ENCODE measurements at regions not wholly inside any gene's neighbourhood (a gene's known extent, or its start where the extent isn't known, plus 50 kb on each side); places are given as distances from the start of the nearest gene placed in this dataset.

DNA sequence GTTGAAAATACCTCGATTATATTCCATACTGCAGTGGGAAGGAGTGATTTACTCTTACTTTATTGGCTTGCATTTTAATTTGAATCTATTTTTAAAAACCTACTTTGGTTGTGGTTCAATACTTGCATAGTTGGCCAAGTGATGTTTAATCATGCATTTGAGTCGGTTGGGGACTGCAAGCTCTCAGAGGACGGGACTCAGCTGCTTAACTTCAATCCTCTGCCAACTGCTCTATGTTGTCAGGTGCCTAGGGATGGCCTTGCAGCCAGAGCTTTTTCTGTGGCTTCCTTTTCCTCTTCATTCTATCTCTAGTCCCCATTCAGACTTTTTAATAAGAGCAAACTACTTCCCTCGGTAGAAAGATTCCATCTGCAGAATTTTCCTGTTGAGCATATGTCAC is 53.4 kb upstream of the KRR1 start:
- no peak overlapping the region for H3K4me3 ChIP-seq
- intact Hi-C loops (cut with micrococcal nuclease) (no loop called here), in situ Hi-C loops (cut with MboI) (no loop called here)
- H3K36me3 ChIP-seq (ENCODE audit: control insufficient read depth, insufficient read depth, low read length): no peaks in the 10 kb centered on the region
- H3K9ac ChIP-seq (ENCODE audit: insufficient read depth in 1 of 2, low read depth in 2 of 2, low read length in 2 of 2): no peak overlapping the region
- 4% methylated on average over 4 of the region's 4 CpGs for WGBS (ENCODE audit: insufficient coverage, low coverage, missing lambda C conversion rate)
- H3K79me2 ChIP-seq (ENCODE audit: control insufficient read depth, insufficient read depth, low read length): no peaks in the 10 kb centered on the region
- peaks cover 0 to 3% of the 10 kb centered on the region in 2 experiments; a peak in 1 of 5 replicates for H3K27me3 ChIP-seq (ENCODE audit: control insufficient read depth in 2 of 2, insufficient read depth in 2 of 2, low read length in 2 of 2)
- no peak for FAIRE-seq
- no peak for DNase-seq (ENCODE audit: extremely low read depth in 1 of 4, low spot score in 3 of 4)
- H3K4me2 ChIP-seq (ENCODE audit: insufficient read depth, low read length): no peak overlapping the region
- H4K20me1 ChIP-seq (replicated peaks; ENCODE audit: control insufficient read depth, insufficient read depth, low read length): no peaks in the 10 kb centered on the region
- ATAC-seq: no peak
- H3K9me1 ChIP-seq (ENCODE audit: control insufficient read depth, insufficient read depth, low read length): no peaks in the 10 kb centered on the region
- POLR2A ChIA-PET: no interaction called here
- BruUV-seq (replicated peaks): no TSS peak
- H2AFZ ChIP-seq (ENCODE audit: low read depth, low read length): no peak overlapping the region
- H3K27ac ChIP-seq (ENCODE audit: extremely low read depth, low read depth, low read length): no peak overlapping the region
- H3K9me3 ChIP-seq (replicated peaks; ENCODE audit: control insufficient read depth, insufficient read depth, low read depth, low read length): no peaks in the 10 kb centered on the region
- CTCF ChIA-PET (ENCODE audit: low intra/inter-chr PET ratio): no interaction called here
- TF ChIP-seq BRD4 (IDR thresholded peaks at IDR 0.05) (no peak), PML (IDR thresholded peaks at IDR 0.05; ENCODE audit: low read length) (no peak), MEF2A (IDR thresholded peaks at IDR 0.05; ENCODE audit: control insufficient read depth, low read depth, low read length) (no peak), SRSF9 (IDR thresholded peaks at IDR 0.05; ENCODE audit: borderline replicate concordance, low read depth, low read length) (no peak), HDAC8 (tag; IDR thresholded peaks at IDR 0.05) (no peak), HNRNPK (IDR thresholded peaks at IDR 0.05; ENCODE audit: low read depth, low read length, poor library complexity, severe bottlenecking) (no peak), SOX6 (IDR thresholded peaks at IDR 0.05) (no peak)
- no peaks in the 10 kb centered on the region for H3K4me1 ChIP-seq (replicated peaks in 1 of 2; ENCODE audit: control insufficient read depth in 2 of 2, insufficient read depth in 2 of 2, low read length in 2 of 2)

DNA sequence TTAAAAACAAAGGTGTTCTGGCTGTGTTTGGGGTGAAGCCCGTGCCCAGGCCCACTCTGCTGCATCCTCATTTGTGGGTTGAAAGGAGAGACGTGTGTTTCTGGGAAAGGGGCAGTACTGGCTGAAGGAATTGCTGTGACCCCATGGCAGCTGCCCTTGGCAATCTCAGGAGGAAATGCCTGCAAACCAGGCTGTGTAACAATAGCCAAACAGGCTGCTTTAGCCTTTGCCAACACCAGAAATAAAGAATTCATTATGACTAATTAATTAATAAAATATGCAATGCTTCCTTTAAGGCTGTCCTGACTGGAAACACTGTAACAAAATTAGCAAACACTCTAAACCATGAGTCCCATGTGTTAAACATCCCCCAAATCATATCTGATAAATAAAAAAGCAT is 53.0 kb upstream of the KRR1 start:
- DNase-seq (ENCODE audit: extremely low read depth in 1 of 4, low spot score in 3 of 4) (no peak), ATAC-seq (no peak), FAIRE-seq (no peak)
- BruUV-seq (replicated peaks): no TSS peak
- Histone ChIP-seq H3K4me1 (replicated peaks in 1 of 2; ENCODE audit: control insufficient read depth in 2 of 2, insufficient read depth in 2 of 2, low read length in 2 of 2) (no peaks in the 10 kb centered on the region), H3K9me1 (ENCODE audit: control insufficient read depth, insufficient read depth, low read length) (no peaks in the 10 kb centered on the region), H3K4me2 (ENCODE audit: insufficient read depth, low read length) (no peak overlapping the region), H3K9ac (ENCODE audit: insufficient read depth in 1 of 2, low read depth in 2 of 2, low read length in 2 of 2) (no peak overlapping the region), H4K20me1 (replicated peaks; ENCODE audit: control insufficient read depth, insufficient read depth, low read length) (no peaks in the 10 kb centered on the region), H2AFZ (ENCODE audit: low read depth, low read length) (no peak overlapping the region), H3K27me3 (ENCODE audit: control insufficient read depth in 2 of 2, insufficient read depth in 2 of 2, low read length in 2 of 2) (peaks cover 0 to 3% of the 10 kb centered on the region in 2 experiments; a peak in 1 of 5 replicates), H3K4me3 (no peak overlapping the region), H3K36me3 (ENCODE audit: control insufficient read depth, insufficient read depth, low read length) (no peaks in the 10 kb centered on the region), H3K79me2 (ENCODE audit: control insufficient read depth, insufficient read depth, low read length) (no peaks in the 10 kb centered on the region), H3K27ac (ENCODE audit: extremely low read depth, low read depth, low read length) (no peak overlapping the region), H3K9me3 (replicated peaks; ENCODE audit: control insufficient read depth, insufficient read depth, low read depth, low read length) (no peaks in the 10 kb centered on the region)
- in situ Hi-C loops (cut with MboI) (no loop called here), intact Hi-C loops (cut with micrococcal nuclease) (no loop called here)
- ChIA-PET POLR2A (no interaction called here), CTCF (ENCODE audit: low intra/inter-chr PET ratio) (no interaction called here)
- no peak for TF ChIP-seq ZNF57 (CRISPR knock-in tag; IDR thresholded peaks at IDR 0.05)
- TF ChIP-seq SRSF9 (IDR thresholded peaks at IDR 0.05; ENCODE audit: borderline replicate concordance, low read depth, low read length): no peak
- TF ChIP-seq MYBL2 (IDR thresholded peaks at IDR 0.05; ENCODE audit: low read depth): no peak
- no peak for TF ChIP-seq MYBL2 (CRISPR knock-in tag; IDR thresholded peaks at IDR 0.05; ENCODE audit: borderline replicate concordance)
- TF ChIP-seq, protein P1, sequence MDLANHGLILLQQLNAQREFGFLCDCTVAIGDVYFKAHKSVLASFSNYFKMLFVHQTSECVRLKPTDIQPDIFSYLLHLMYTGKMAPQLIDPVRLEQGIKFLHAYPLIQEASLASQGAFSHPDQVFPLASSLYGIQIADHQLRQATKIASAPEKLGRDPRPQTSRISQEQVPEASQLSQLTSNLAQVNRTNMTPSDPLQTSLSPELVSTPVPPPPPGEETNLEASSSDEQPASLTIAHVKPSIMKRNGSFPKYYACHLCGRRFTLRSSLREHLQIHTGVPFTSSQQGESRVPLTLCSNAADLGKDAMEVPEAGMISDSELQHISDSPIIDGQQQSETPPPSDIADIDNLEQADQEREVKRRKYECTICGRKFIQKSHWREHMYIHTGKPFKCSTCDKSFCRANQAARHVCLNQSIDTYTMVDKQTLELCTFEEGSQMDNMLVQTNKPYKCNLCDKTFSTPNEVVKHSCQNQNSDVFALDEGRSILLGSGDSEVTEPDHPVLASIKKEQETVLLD (IDR thresholded peaks at IDR 0.05): no peak
- no peak for TF ChIP-seq SMAD1 (IDR thresholded peaks at IDR 0.05; ENCODE audit: low read depth, low read length, partially characterized antibody)
- no peak for TF ChIP-seq FOSL1 (tag; conservative IDR thresholded peaks at IDR 0.05)
- TF ChIP-seq KHSRP (IDR thresholded peaks at IDR 0.05): no peak
- TF ChIP-seq, protein P2, sequence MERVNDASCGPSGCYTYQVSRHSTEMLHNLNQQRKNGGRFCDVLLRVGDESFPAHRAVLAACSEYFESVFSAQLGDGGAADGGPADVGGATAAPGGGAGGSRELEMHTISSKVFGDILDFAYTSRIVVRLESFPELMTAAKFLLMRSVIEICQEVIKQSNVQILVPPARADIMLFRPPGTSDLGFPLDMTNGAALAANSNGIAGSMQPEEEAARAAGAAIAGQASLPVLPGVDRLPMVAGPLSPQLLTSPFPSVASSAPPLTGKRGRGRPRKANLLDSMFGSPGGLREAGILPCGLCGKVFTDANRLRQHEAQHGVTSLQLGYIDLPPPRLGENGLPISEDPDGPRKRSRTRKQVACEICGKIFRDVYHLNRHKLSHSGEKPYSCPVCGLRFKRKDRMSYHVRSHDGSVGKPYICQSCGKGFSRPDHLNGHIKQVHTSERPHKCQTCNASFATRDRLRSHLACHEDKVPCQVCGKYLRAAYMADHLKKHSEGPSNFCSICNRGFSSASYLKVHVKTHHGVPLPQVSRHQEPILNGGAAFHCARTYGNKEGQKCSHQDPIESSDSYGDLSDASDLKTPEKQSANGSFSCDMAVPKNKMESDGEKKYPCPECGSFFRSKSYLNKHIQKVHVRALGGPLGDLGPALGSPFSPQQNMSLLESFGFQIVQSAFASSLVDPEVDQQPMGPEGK (CRISPR knock-in tag; IDR thresholded peaks at IDR 0.05; ENCODE audit: borderline replicate concordance): no peak
- TF ChIP-seq ZNF324 (CRISPR knock-in tag; IDR thresholded peaks at IDR 0.05): no peak
- 0% methylated on average over 2 of the region's 2 CpGs for WGBS (ENCODE audit: insufficient coverage, low coverage, missing lambda C conversion rate)
